ENCODE measurements at regions not wholly inside any gene's neighbourhood (a gene's known extent, or its start where the extent isn't known, plus 50 kb on each side); places are given as distances from the start of the nearest gene placed in this dataset.

DNA sequence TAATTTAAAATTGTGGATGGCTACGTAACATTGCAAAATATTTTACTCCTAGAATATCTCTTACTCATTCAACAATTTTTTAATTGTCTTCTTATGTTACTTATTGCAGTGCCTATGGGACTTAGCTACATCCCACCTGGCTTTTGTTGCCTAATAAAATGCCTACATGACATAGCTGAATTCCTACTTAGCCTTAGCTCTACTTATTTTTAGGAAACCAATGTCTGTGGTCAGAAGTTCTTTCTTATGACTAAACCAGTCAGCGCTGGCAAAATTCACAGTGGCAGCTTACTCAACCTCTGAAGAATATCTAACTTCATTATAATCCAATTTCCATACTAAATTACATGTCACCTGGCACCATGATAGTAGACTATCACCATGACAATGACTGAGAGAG, 1612.4 kb upstream of the LRRTM3 start:
- ATAC-seq (ENCODE audit: low read depth in 2 of 2) = no peak
- no peak overlapping the region for H3K27ac Mint-ChIP-seq

DNA sequence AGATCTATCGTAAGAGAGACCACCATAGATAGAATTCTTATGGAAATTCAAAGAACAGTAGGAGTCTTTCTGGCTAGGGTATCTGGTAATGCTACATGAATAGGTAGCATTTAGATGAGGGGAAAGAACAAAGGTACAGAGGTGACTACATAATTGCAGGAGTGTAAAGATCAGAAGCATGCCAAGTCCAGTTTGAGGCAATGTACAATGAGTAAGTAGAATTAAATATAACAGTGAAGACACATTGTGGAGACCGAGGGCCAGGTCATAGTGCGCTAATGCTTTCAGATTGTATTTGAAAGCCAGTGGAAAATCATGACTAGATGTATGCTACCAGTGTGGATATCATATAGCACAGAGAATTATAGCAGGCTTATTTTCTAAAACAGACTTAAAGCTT, 1611.6 kb upstream of the LRRTM3 start:
- no peak overlapping the region for H3K27ac ChIP-seq (ENCODE audit: insufficient read depth, low read length, poor library complexity, severe bottlenecking)
- H3K4me1 ChIP-seq (ENCODE audit: control insufficient read depth, insufficient read depth, low read length, poor library complexity, severe bottlenecking) = no peaks in the 10 kb centered on the region
- H3K9me3 ChIP-seq (ENCODE audit: control insufficient read depth in 2 of 2, low read length in 2 of 2) = no peaks in the 10 kb centered on the region
- Mint-ChIP-seq H3K9me3 (peaks cover 0 to 15% (median 4%) of the 10 kb centered on the region in 7 donors), H3K27me3 (no peaks in the 10 kb centered on the region), H3K4me3 (no peak overlapping the region), H3K4me1 (no peaks in the 10 kb centered on the region), H3K27ac (no peak overlapping the region), H3K36me3 (no peaks in the 10 kb centered on the region)
- H3K36me3 ChIP-seq (ENCODE audit: control insufficient read depth, insufficient read depth, low read length) = no peaks in the 10 kb centered on the region
- no peak overlapping the region for H3K4me3 ChIP-seq (ENCODE audit: low read depth, low read length)
- DNase-seq (no peak), ATAC-seq (ENCODE audit: low read depth in 2 of 2) (no peak)
- no peaks in the 10 kb centered on the region for H3K27me3 ChIP-seq (ENCODE audit: control insufficient read depth, insufficient read depth, low read length)

More for the DNA sequence above, 1612.4 kb upstream of the LRRTM3 start:
- Mint-ChIP-seq H3K4me1 (no peaks in the 10 kb centered on the region), H3K4me3 (no peak overlapping the region), H3K27me3 (no peaks in the 10 kb centered on the region), H3K36me3 (no peaks in the 10 kb centered on the region), H3K9me3 (peaks cover 0 to 13% (median 4%) of the 10 kb centered on the region in 7 donors)
- Histone ChIP-seq H3K4me1 (ENCODE audit: control insufficient read depth, insufficient read depth, low read length, poor library complexity, severe bottlenecking) (no peaks in the 10 kb centered on the region), H3K9me3 (ENCODE audit: control insufficient read depth in 2 of 2, low read length in 2 of 2) (no peaks in the 10 kb centered on the region), H3K27me3 (ENCODE audit: control insufficient read depth, insufficient read depth, low read length) (no peaks in the 10 kb centered on the region), H3K4me3 (ENCODE audit: low read depth, low read length) (no peak overlapping the region), H3K27ac (ENCODE audit: insufficient read depth, low read length, poor library complexity, severe bottlenecking) (no peak overlapping the region), H3K36me3 (ENCODE audit: control insufficient read depth, insufficient read depth, low read length) (no peaks in the 10 kb centered on the region)
- DNase-seq = no peak

DNA sequence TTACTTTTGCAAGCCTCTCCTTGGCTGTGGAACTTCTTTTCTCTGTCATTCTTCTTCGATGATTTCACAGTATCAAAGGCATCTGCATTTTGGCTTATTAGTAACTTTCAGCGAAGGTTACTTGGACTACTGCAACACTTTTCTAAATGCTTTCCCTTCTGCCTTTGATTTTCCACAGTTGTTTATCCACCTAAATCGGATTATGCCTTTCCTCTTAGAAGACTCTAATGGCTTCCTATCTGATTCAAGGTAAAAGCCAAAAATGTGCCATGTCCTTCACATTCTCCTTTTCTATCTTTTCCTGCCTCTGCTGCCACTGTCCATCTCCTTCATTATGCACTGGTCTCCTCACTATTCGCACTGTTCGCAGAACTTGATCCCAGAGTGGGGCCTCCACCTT, 1606.3 kb upstream of the LRRTM3 start:
- Histone ChIP-seq H3K4me3 (ENCODE audit: low read depth, low read length) (no peak overlapping the region), H3K4me1 (ENCODE audit: control insufficient read depth, insufficient read depth, low read length, poor library complexity, severe bottlenecking) (no peaks in the 10 kb centered on the region), H3K27me3 (ENCODE audit: control insufficient read depth, insufficient read depth, low read length) (no peaks in the 10 kb centered on the region), H3K27ac (ENCODE audit: insufficient read depth, low read length, poor library complexity, severe bottlenecking) (no peak overlapping the region), H3K36me3 (ENCODE audit: control insufficient read depth, insufficient read depth, low read length) (no peaks in the 10 kb centered on the region), H3K9me3 (ENCODE audit: control insufficient read depth in 2 of 2, low read length in 2 of 2) (peaks cover 0 to 2% of the 10 kb centered on the region in 2 experiments)
- Mint-ChIP-seq H3K4me3 (no peak overlapping the region), H3K27ac (no peak overlapping the region), H3K36me3 (no peaks in the 10 kb centered on the region), H3K4me1 (no peaks in the 10 kb centered on the region), H3K27me3 (no peaks in the 10 kb centered on the region), H3K9me3 (peaks cover 0 to 6% (median 2%) of the 10 kb centered on the region in 7 donors)
- ATAC-seq (ENCODE audit: low read depth in 2 of 2) (no peak), DNase-seq (no peak)

DNA sequence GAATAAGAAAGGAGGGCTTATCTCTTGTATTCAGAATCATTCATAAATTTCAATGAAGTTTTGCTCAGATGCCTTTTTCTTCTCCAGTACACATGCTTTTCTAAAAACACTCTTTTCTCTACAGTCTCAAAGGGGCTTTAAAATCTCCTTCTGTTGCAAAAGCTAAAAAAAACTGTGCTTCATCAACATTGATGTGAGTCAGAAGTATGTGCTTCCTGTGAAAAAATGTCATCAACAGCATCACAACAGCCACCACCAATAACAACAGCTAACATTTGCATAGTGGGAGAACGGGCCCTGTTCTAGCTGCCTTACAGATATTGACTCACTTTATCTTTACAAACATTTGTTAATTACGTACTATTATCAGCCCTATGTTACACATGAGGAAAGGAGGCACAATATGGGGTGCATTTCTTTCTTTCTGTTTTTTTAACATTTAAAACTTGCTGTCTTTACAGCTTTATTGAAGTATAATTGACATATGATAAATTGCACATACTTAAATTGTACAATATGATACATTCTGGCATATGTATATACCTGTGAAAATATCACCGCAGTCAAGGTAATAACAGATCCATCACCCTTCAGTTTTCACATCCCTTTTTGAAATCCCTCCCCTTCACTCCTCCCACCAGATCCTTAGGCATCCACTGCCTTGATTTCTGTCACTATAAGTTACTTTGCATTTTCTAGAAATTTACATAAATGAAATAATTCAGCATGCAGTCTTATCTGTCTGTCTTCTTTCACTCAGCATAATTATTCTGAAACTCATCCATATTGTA, 1605.4 kb upstream of the LRRTM3 start:
- no peaks in the 10 kb centered on the region for H3K36me3 Mint-ChIP-seq
- Histone ChIP-seq H3K27ac (ENCODE audit: insufficient read depth, low read length, poor library complexity, severe bottlenecking) (no peak overlapping the region), H3K9me3 (ENCODE audit: control insufficient read depth in 2 of 2, low read length in 2 of 2) (peaks cover 0 to 2% of the 10 kb centered on the region in 2 experiments), H3K36me3 (ENCODE audit: control insufficient read depth, insufficient read depth, low read length) (no peaks in the 10 kb centered on the region), H3K4me1 (ENCODE audit: control insufficient read depth, insufficient read depth, low read length, poor library complexity, severe bottlenecking) (no peaks in the 10 kb centered on the region), H3K27me3 (ENCODE audit: control insufficient read depth, insufficient read depth, low read length) (no peaks in the 10 kb centered on the region), H3K4me3 (ENCODE audit: low read depth, low read length) (no peak overlapping the region)
- no peaks in the 10 kb centered on the region for H3K27me3 Mint-ChIP-seq
- no peaks in the 10 kb centered on the region for H3K4me1 Mint-ChIP-seq
- peaks cover 0 to 6% (median 2%) of the 10 kb centered on the region in 7 donors for H3K9me3 Mint-ChIP-seq
- no peak overlapping the region for H3K4me3 Mint-ChIP-seq
- ATAC-seq (ENCODE audit: low read depth in 2 of 2) (no peak), DNase-seq (no peak)
- H3K27ac Mint-ChIP-seq = no peak overlapping the region

DNA sequence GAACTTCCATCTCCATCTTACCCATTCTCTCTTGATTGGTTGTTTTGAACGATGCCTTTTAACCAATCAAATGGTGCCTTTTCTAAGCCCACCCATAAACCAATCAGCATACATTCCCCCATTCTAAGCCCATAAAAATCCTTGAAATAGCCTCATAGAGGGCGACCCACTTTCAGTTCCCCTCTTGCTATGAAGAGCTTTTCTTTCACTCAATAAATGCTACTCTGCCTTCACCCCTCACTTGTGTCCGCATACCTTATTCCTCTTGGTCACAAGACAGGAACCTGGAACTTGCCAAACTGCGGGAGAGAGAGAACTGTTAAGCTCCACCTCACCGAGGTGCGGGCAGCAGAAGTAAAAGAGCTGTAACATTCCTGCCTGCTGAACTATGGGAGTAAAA, 1602.0 kb upstream of the LRRTM3 start:
- ATAC-seq (ENCODE audit: low read depth in 2 of 2) (no peak), DNase-seq (no peak)
- Mint-ChIP-seq H3K27ac (no peak overlapping the region), H3K27me3 (no peaks in the 10 kb centered on the region), H3K9me3 (peaks cover 0 to 10% (median 2%) of the 10 kb centered on the region in 7 donors), H3K36me3 (no peaks in the 10 kb centered on the region), H3K4me3 (no peak overlapping the region), H3K4me1 (no peaks in the 10 kb centered on the region)
- H3K4me1 ChIP-seq (ENCODE audit: control insufficient read depth, insufficient read depth, low read length, poor library complexity, severe bottlenecking) = no peaks in the 10 kb centered on the region
- peaks cover 0 to 2% of the 10 kb centered on the region in 2 experiments for H3K9me3 ChIP-seq (ENCODE audit: control insufficient read depth in 2 of 2, low read length in 2 of 2)
- no peak overlapping the region for H3K4me3 ChIP-seq (ENCODE audit: low read depth, low read length)
- no peaks in the 10 kb centered on the region for H3K27me3 ChIP-seq (ENCODE audit: control insufficient read depth, insufficient read depth, low read length)
- no peak overlapping the region for H3K27ac ChIP-seq (ENCODE audit: insufficient read depth, low read length, poor library complexity, severe bottlenecking)
- H3K36me3 ChIP-seq (ENCODE audit: control insufficient read depth, insufficient read depth, low read length) = no peaks in the 10 kb centered on the region

DNA sequence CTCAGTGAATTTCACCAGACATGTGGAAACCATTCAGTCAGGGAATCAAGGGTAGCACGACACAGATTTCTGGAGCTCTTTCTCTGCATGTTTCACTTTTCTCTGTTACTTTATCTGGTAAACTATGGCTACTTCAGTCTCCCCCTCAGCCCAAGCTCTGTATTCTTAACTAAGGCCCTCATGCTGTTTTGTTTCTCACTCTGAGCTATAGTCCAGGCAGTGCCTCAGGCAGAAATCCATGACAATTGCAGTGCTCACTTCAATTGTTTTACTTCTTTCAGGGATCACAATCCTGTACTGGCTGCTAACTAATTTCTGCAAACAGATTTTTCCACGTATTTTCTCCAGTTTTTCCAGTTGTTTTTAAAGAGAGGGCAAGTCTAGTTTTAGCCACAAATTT, 1599.9 kb upstream of the LRRTM3 start:
- H3K4me3 Mint-ChIP-seq = no peak overlapping the region
- no peaks in the 10 kb centered on the region for H3K27me3 Mint-ChIP-seq
- no peaks in the 10 kb centered on the region for H3K27me3 ChIP-seq (ENCODE audit: control insufficient read depth, insufficient read depth, low read length)
- H3K27ac Mint-ChIP-seq = no peak overlapping the region
- no peaks in the 10 kb centered on the region for H3K4me1 ChIP-seq (ENCODE audit: control insufficient read depth, insufficient read depth, low read length, poor library complexity, severe bottlenecking)
- H3K9me3 ChIP-seq (ENCODE audit: control insufficient read depth in 2 of 2, low read length in 2 of 2) = no peaks in the 10 kb centered on the region
- no peaks in the 10 kb centered on the region for H3K4me1 Mint-ChIP-seq
- H3K4me3 ChIP-seq (ENCODE audit: low read depth, low read length) = no peak overlapping the region
- ATAC-seq (ENCODE audit: low read depth in 2 of 2) = no peak
- DNase-seq = no peak
- H3K36me3 ChIP-seq (ENCODE audit: control insufficient read depth, insufficient read depth, low read length) = no peaks in the 10 kb centered on the region
- no peaks in the 10 kb centered on the region for H3K36me3 Mint-ChIP-seq
- peaks cover 0 to 8% (median 1%) of the 10 kb centered on the region in 7 donors for H3K9me3 Mint-ChIP-seq
- H3K27ac ChIP-seq (ENCODE audit: insufficient read depth, low read length, poor library complexity, severe bottlenecking) = no peak overlapping the region

DNA sequence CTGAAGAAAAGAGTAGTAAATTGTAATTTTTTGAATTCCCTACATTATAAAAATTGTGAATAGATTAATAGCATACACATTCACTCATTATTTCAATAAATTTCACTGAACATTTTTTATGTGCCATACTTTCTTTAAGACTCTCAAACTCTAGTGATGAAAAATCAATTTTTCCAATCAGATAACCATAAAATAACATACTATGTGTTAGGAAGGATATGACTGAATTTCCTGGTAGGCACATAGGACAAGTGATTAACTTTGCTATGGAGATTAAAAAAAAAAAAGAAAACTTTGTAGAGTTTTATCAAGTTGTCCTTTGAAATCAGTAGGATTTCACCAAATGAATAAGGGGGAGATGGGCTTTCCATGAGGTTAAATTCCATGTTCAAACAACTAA, 1597.3 kb upstream of the LRRTM3 start:
- H3K4me3 ChIP-seq (ENCODE audit: low read depth, low read length) = no peak overlapping the region
- no peaks in the 10 kb centered on the region for H3K9me3 ChIP-seq (ENCODE audit: control insufficient read depth in 2 of 2, low read length in 2 of 2)
- H3K27ac Mint-ChIP-seq = no peak overlapping the region
- no peaks in the 10 kb centered on the region for H3K36me3 ChIP-seq (ENCODE audit: control insufficient read depth, insufficient read depth, low read length)
- H3K9me3 Mint-ChIP-seq = peaks cover 0 to 8% (median 2%) of the 10 kb centered on the region in 7 donors
- no peaks in the 10 kb centered on the region for H3K4me1 Mint-ChIP-seq
- DNase-seq (no peak), ATAC-seq (ENCODE audit: low read depth in 2 of 2) (no peak)
- no peaks in the 10 kb centered on the region for H3K36me3 Mint-ChIP-seq
- no peaks in the 10 kb centered on the region for H3K27me3 Mint-ChIP-seq
- no peak overlapping the region for H3K27ac ChIP-seq (ENCODE audit: insufficient read depth, low read length, poor library complexity, severe bottlenecking)
- H3K4me1 ChIP-seq (ENCODE audit: control insufficient read depth, insufficient read depth, low read length, poor library complexity, severe bottlenecking) = no peaks in the 10 kb centered on the region
- no peaks in the 10 kb centered on the region for H3K27me3 ChIP-seq (ENCODE audit: control insufficient read depth, insufficient read depth, low read length)
- H3K4me3 Mint-ChIP-seq = no peak overlapping the region

DNA sequence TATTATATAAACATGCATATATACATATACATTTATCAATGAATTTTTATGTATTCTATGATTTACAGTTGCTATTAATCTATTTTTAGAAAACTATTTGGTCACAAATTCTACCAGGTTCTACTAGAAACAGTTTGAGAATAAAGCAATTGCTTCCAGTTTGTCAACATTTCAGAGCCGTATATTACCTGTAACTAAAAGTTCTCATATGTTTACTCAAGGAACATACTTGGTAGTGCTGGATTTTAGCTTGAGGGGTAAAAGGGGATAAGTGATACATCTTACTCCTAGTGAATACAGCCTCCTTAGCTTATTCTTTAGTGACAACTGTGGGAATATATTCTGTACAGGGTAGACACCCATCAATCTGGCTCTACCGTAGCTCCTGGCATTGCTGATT, 1590.5 kb upstream of the LRRTM3 start:
- H3K36me3 ChIP-seq (ENCODE audit: control insufficient read depth, insufficient read depth, low read length) = no peaks in the 10 kb centered on the region
- Mint-ChIP-seq H3K27ac (no peak overlapping the region), H3K9me3 (peaks cover 0 to 4% (median 0%) of the 10 kb centered on the region in 7 donors), H3K27me3 (no peaks in the 10 kb centered on the region), H3K4me3 (no peak overlapping the region), H3K4me1 (no peaks in the 10 kb centered on the region), H3K36me3 (no peaks in the 10 kb centered on the region)
- DNase-seq (no peak), ATAC-seq (ENCODE audit: low read depth in 2 of 2) (no peak)
- no peak overlapping the region for H3K4me3 ChIP-seq (ENCODE audit: low read depth, low read length)
- H3K9me3 ChIP-seq (ENCODE audit: control insufficient read depth in 2 of 2, low read length in 2 of 2) = no peaks in the 10 kb centered on the region
- no peak overlapping the region for H3K27ac ChIP-seq (ENCODE audit: insufficient read depth, low read length, poor library complexity, severe bottlenecking)
- H3K27me3 ChIP-seq (ENCODE audit: control insufficient read depth, insufficient read depth, low read length) = no peaks in the 10 kb centered on the region
- H3K4me1 ChIP-seq (ENCODE audit: control insufficient read depth, insufficient read depth, low read length, poor library complexity, severe bottlenecking) = no peaks in the 10 kb centered on the region
